ENCODE measurements at regions not wholly inside any gene's neighbourhood (a gene's known extent, or its start where the extent isn't known, plus 50 kb on each side); places are given as distances from the start of the nearest gene placed in this dataset.

DNA sequence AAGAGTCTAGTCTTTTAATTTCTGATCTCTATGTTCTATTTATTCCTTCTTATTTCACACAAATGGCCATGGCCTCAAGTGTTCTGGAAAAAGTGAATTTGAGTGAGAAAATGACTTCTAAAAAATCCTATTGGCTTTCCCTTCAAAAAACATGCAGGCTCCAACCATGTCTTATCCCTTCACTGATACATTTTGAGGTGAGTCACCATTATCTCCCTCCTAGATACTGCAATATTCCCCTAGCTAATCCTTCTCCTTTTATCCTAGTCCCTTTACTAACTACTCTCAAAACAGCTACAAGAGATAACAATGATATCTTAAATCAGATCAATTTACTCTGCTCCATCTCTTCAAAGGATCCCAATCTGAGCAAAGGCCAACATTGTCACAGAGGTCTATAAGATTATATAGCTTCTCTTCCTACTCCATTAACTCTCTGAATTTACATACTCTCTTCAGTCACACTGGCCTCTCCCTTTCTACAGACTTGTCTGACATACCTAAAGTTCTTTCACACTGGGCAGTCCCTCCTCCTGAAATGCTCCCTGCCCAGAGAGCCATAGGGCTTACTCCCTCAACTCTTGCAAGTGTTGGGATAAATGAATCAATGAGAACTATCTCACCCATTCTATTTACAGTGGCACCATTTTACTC lies 129.2 kb downstream of the TENT5A start:
- no peak overlapping the region for H3K4me3 ChIP-seq (ENCODE audit: low read length)
- no peaks in the 10 kb centered on the region for H3K27me3 ChIP-seq (ENCODE audit: insufficient read depth, low read depth, low read length)
- TF ChIP-seq SMC3 (conservative IDR thresholded peaks at IDR 0.05; ENCODE audit: poor library complexity) (no peak), EZH2 (IDR thresholded peaks at IDR 0.05; ENCODE audit: borderline replicate concordance, insufficient read depth, low read length, poor library complexity, severe bottlenecking) (no peak), RAD21 (conservative IDR thresholded peaks at IDR 0.05) (no peak)
- H3K9me2 ChIP-seq (ENCODE audit: insufficient read depth, low read length), result no peaks in the 10 kb centered on the region
- H4K20me1 ChIP-seq (ENCODE audit: insufficient read depth), result no peaks in the 10 kb centered on the region
- H3K79me2 ChIP-seq (replicated peaks; ENCODE audit: insufficient read depth, low read length), result no peaks in the 10 kb centered on the region
- no peaks in the 10 kb centered on the region for H3K36me3 ChIP-seq (ENCODE audit: insufficient read depth, low read length)
- H3K9ac ChIP-seq (ENCODE audit: low read length), result no peak overlapping the region
- no peak overlapping the region for H2AFZ ChIP-seq (ENCODE audit: low read depth, low read length)
- H3F3A ChIP-seq (ENCODE audit: insufficient read depth, low read length, poor library complexity, severe bottlenecking), result no peaks in the 10 kb centered on the region
- H3K9me3 ChIP-seq (ENCODE audit: low read length), result no peaks in the 10 kb centered on the region
- no peak overlapping the region for H3K4me2 ChIP-seq (ENCODE audit: low read length)
- no peak overlapping the region for H3K27ac ChIP-seq (ENCODE audit: low read length)

DNA sequence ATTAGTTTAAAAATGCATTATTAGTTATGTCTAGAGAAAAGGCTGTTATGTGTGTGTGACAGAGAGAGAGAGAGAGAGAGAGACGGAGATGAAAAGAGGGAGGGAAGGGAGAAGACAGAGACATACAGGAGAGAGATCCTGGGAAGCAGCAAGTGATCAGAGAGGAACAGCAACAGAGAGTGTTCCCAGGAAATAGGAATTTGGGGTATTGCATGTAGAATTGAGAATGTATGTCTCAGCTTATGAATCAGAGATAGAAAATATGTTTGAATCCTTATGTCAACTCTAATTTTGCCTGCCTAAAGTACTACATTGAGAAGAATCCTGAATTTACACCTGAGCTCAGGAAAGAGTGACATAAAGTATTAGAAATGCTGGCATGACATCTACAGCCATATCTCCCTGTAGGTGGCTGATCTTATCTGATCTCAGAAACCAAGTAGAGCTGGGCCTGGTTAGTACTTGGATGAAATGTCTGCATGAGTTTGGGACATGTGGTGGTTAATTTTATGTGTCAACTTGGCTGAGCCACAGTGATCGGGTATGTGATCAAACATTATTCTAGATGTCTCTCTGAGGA lies 130.6 kb downstream of the TENT5A start:
- Histone ChIP-seq H3K27me3 (ENCODE audit: insufficient read depth, low read depth, low read length) (no peaks in the 10 kb centered on the region), H4K20me1 (ENCODE audit: insufficient read depth) (no peaks in the 10 kb centered on the region), H3K79me2 (replicated peaks; ENCODE audit: insufficient read depth, low read length) (no peaks in the 10 kb centered on the region), H3K4me2 (ENCODE audit: low read length) (no peak overlapping the region), H3K36me3 (ENCODE audit: insufficient read depth, low read length) (no peaks in the 10 kb centered on the region), H3K9ac (ENCODE audit: low read length) (no peak overlapping the region), H3K9me2 (ENCODE audit: insufficient read depth, low read length) (no peaks in the 10 kb centered on the region), H3F3A (ENCODE audit: insufficient read depth, low read length, poor library complexity, severe bottlenecking) (no peaks in the 10 kb centered on the region), H3K4me3 (ENCODE audit: low read length) (no peak overlapping the region), H2AFZ (ENCODE audit: low read depth, low read length) (no peak overlapping the region), H3K9me3 (ENCODE audit: low read length) (no peaks in the 10 kb centered on the region), H3K27ac (ENCODE audit: low read length) (no peak overlapping the region)
- no peak for TF ChIP-seq POLR2AphosphoS5 (IDR thresholded peaks at IDR 0.05)
- no peak for TF ChIP-seq SMC3 (conservative IDR thresholded peaks at IDR 0.05; ENCODE audit: poor library complexity)

DNA sequence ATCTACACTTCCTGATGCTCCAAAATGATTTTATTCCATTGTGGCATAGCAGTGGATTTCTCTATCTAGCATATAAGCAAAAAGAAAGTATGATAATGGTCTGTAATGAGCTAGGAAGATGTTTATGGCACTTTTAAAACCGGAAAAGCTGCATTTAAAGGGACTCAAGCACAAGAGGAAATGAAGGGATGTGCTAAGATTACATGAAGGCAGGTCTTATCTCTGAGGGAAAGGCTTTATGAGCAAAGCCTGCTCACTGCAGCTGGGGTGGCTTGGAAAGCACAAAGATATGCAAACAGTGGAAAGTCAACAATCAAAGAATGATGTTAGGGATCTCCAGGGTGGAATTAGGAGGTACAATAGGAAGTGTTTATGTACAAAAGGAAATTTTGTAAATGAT lies 138.2 kb downstream of the TENT5A start:
- H3K27ac ChIP-seq (ENCODE audit: low read length), result no peak overlapping the region
- no peaks in the 10 kb centered on the region for H3F3A ChIP-seq (ENCODE audit: insufficient read depth, low read length, poor library complexity, severe bottlenecking)
- no peaks in the 10 kb centered on the region for H4K20me1 ChIP-seq (ENCODE audit: insufficient read depth)
- no peaks in the 10 kb centered on the region for H3K9me3 ChIP-seq (ENCODE audit: low read length)
- H3K27me3 ChIP-seq (ENCODE audit: insufficient read depth, low read depth, low read length), result no peaks in the 10 kb centered on the region
- H2AFZ ChIP-seq (ENCODE audit: low read depth, low read length), result no peak overlapping the region
- no peaks in the 10 kb centered on the region for H3K79me2 ChIP-seq (replicated peaks; ENCODE audit: insufficient read depth, low read length)
- no peak overlapping the region for H3K4me3 ChIP-seq (ENCODE audit: low read length)
- TF ChIP-seq POLR2AphosphoS5 (IDR thresholded peaks at IDR 0.05) (no peak), TAF1 (IDR thresholded peaks at IDR 0.05; ENCODE audit: low read depth) (no peak), MXI1 (conservative IDR thresholded peaks at IDR 0.05; ENCODE audit: poor library complexity, severe bottlenecking) (no peak), RAD21 (conservative IDR thresholded peaks at IDR 0.05) (no peak), EP300 (conservative IDR thresholded peaks at IDR 0.05; ENCODE audit: poor library complexity, severe bottlenecking) (no peak)
- TF ChIP-seq, protein P1, sequence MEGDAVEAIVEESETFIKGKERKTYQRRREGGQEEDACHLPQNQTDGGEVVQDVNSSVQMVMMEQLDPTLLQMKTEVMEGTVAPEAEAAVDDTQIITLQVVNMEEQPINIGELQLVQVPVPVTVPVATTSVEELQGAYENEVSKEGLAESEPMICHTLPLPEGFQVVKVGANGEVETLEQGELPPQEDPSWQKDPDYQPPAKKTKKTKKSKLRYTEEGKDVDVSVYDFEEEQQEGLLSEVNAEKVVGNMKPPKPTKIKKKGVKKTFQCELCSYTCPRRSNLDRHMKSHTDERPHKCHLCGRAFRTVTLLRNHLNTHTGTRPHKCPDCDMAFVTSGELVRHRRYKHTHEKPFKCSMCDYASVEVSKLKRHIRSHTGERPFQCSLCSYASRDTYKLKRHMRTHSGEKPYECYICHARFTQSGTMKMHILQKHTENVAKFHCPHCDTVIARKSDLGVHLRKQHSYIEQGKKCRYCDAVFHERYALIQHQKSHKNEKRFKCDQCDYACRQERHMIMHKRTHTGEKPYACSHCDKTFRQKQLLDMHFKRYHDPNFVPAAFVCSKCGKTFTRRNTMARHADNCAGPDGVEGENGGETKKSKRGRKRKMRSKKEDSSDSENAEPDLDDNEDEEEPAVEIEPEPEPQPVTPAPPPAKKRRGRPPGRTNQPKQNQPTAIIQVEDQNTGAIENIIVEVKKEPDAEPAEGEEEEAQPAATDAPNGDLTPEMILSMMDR (IDR thresholded peaks at IDR 0.05; ENCODE audit: poor library complexity, severe bottlenecking), result no peak
- H3K9me2 ChIP-seq (ENCODE audit: insufficient read depth, low read length), result no peaks in the 10 kb centered on the region
- H3K4me2 ChIP-seq (ENCODE audit: low read length), result no peak overlapping the region
- no peaks in the 10 kb centered on the region for H3K36me3 ChIP-seq (ENCODE audit: insufficient read depth, low read length)
- H3K9ac ChIP-seq (ENCODE audit: low read length), result no peak overlapping the region
